OCI-LY3 (cell line): ENCODE measurements at regions not wholly inside any gene's neighbourhood (a gene's known extent, or its start where the extent isn't known, plus 50 kb on each side); places are given as distances from the start of the nearest gene placed in this dataset.

Experiments used
- H2AFZ ChIP-seq: fragments of 200-600, 300-600 bp; shearing (Covaris generic); 2 replicates; pipeline ENCODE4 v1.6.0; 2014; ENCODE audit warnings: antibody characterized with exemption, low read depth, low read length
- H3K27ac ChIP-seq: fragments of 200-600, 300-600 bp; sonication (generic); 2 replicates; pipeline ENCODE4 v1.5.1; 2014; ENCODE audit warnings: mild to moderate bottlenecking, low read length, moderate library complexity, mixed read lengths
- H3K27me3 ChIP-seq: fragments of 200-600, 300-600 bp; sonication (generic); 2 replicates; pipeline ENCODE4 v1.6.1; 2014; ENCODE audit warnings: low read depth, low read length, mixed read lengths
- H3K36me3 ChIP-seq: fragments of 200-600, 300-600 bp; sonication (generic); replicated peaks from 2 replicates; pipeline ENCODE3; 2014; ENCODE audit warnings: low read depth, low read length, mixed read lengths
- H3K4me1 ChIP-seq: fragments of 300-600, 200-600 bp; sonication (generic); 2 replicates; pipeline ENCODE4 v1.6.1; 2014; ENCODE audit warnings: low read length, mixed read lengths
- H3K4me2 ChIP-seq: fragments of 200-600, 300-600 bp; sonication (generic); 2 replicates; pipeline ENCODE4 v1.6.1; 2014; ENCODE audit warnings: low read length, mixed read lengths
- H3K4me3 ChIP-seq: fragments of 300-600, 200-600 bp; sonication (generic); 2 replicates; pipeline ENCODE4 v1.5.1; 2014; ENCODE audit warnings: antibody characterized with exemption, mild to moderate bottlenecking, low read length, moderate library complexity
- H3K79me2 ChIP-seq: fragments of 300-600, 200-600 bp; shearing (Covaris generic); 2 replicates; pipeline ENCODE4 v1.6.1; 2014; ENCODE audit warnings: mild to moderate bottlenecking, low read length, mixed read lengths
- H3K9ac ChIP-seq: fragments of 300-600, 200-600 bp; shearing (Covaris generic); 2 replicates; pipeline ENCODE4 v1.6.0; 2014; ENCODE audit warnings: mild to moderate bottlenecking, low read length, moderate library complexity
- H3K9me3 ChIP-seq: fragments of 200-600, 300-600 bp; shearing (Covaris generic); 2 replicates; pipeline ENCODE4 v1.6.1; 2014; ENCODE audit warnings: low read length, mixed read lengths; ENCODE audit not compliant: insufficient read depth
- H4K20me1 ChIP-seq: fragments of 200-600, 300-600 bp; sonication (generic); 2 replicates; pipeline ENCODE4 v1.6.1; 2016; ENCODE audit warnings: low read length, mixed read lengths; ENCODE audit not compliant: insufficient read depth
- CTCF ChIP-seq: fragments of 200-600, 300-600 bp; sonication (generic); IDR thresholded peaks from 2 replicates; pipeline ENCODE4 v1.5.1; 2014; ENCODE audit warnings: antibody characterized with exemption, low read length, low read depth
- EZH2phosphoT487 ChIP-seq: fragments of 200-600 bp; shearing (Covaris generic); IDR thresholded peaks from 2 replicates; pipeline ENCODE4 v1.6.1; 2018; ENCODE audit warnings: antibody characterized with exemption, mixed run types, low read depth

GRCh38 chr9:124188331-124189110 is 69.2 kb upstream of the NEK6 start:
- H3K79me2 ChIP-seq: no peaks in the 10 kb centered on the region
- no peak overlapping the region for H2AFZ ChIP-seq
- peaks cover 17% of the 10 kb centered on the region; the same call in 1 of the 2 replicates for H3K27me3 ChIP-seq
- no peak overlapping the region for H3K4me3 ChIP-seq
- H3K9ac ChIP-seq: no peak overlapping the region
- no peaks in the 10 kb centered on the region for H3K36me3 ChIP-seq
- H3K4me2 ChIP-seq: no peak overlapping the region
- TF ChIP-seq CTCF (no peak), EZH2phosphoT487 (no peak)
- no peaks in the 10 kb centered on the region for H3K9me3 ChIP-seq
- no peak overlapping the region for H3K27ac ChIP-seq
- peaks cover 9% of the 10 kb centered on the region for H3K4me1 ChIP-seq
- H4K20me1 ChIP-seq: no peaks in the 10 kb centered on the region

- Histone ChIP-seq H3K4me3 (no peak overlapping the region), H2AFZ (no peak overlapping the region), H3K27ac (no peak overlapping the region), H3K9ac (no peak overlapping the region), H3K27me3 (peaks cover 4% of the 10 kb centered on the region; the same call in 1 of the 2 replicates), H3K9me3 (no peaks in the 10 kb centered on the region), H3K4me1 (peaks cover 11% of the 10 kb centered on the region), H3K36me3 (peaks cover 2% of the 10 kb centered on the region), H3K4me2 (no peak overlapping the region), H3K79me2 (no peaks in the 10 kb centered on the region), H4K20me1 (no peaks in the 10 kb centered on the region)
- TF ChIP-seq EZH2phosphoT487 (no peak), CTCF (no peak)
Observed at GRCh38 chr9:124190761-124191160, 67.0 kb upstream of the NEK6 start.

- Histone ChIP-seq H2AFZ (no peak overlapping the region), H3K79me2 (no peaks in the 10 kb centered on the region), H3K9ac (no peak overlapping the region), H3K4me3 (no peak overlapping the region), H3K36me3 (peaks cover 7% of the 10 kb centered on the region), H3K27ac (no peak overlapping the region), H3K4me1 (peaks cover 15% of the 10 kb centered on the region), H3K4me2 (no peak overlapping the region), H4K20me1 (no peaks in the 10 kb centered on the region), H3K27me3 (peaks cover under 1% of the 10 kb centered on the region; the same call in 1 of the 2 replicates), H3K9me3 (peaks cover 6% of the 10 kb centered on the region; the same call in 1 of the 2 replicates)
- TF ChIP-seq CTCF (no peak), EZH2phosphoT487 (no peak)
Observed at GRCh38 chr9:124191691-124192395, 65.9 kb upstream of the NEK6 start.

GRCh38 chr9:124196814-124197176 is 61.0 kb upstream of the NEK6 start:
- H3K9ac ChIP-seq: peak overlapping the region; percentile 65
- H3K4me2 ChIP-seq: peak overlapping the region; percentile 70
- peak overlapping the region; percentile 72 for H2AFZ ChIP-seq
- no peaks in the 10 kb centered on the region for H4K20me1 ChIP-seq
- peak overlapping the region; percentile 68 for H3K27ac ChIP-seq
- H3K27me3 ChIP-seq: no peaks in the 10 kb centered on the region
- peaks cover 6% of the 10 kb centered on the region; the same call in 1 of the 2 replicates for H3K9me3 ChIP-seq
- H3K4me1 ChIP-seq: peaks cover 55% of the 10 kb centered on the region
- H3K4me3 ChIP-seq: peak overlapping the region; percentile 68
- TF ChIP-seq EZH2phosphoT487 (no peak), CTCF (no peak)
- no peaks in the 10 kb centered on the region for H3K79me2 ChIP-seq
- peaks cover 7% of the 10 kb centered on the region for H3K36me3 ChIP-seq
